SK-N-SH treated with all-trans-retinoic acid at 6 μM for 48 hours (cell line): ENCODE measurements at regions not wholly inside any gene's neighbourhood (a gene's known extent, or its start where the extent isn't known, plus 50 kb on each side); places are given as distances from the start of the nearest gene placed in this dataset.
"Not testable (repeated sequence)": the region's sequence is repeated elsewhere in the genome, so short reads cannot be mapped to it uniquely, and the experiment has no call there.

Source experiments
- CSDC2 ChIP-seq: fragments of 250-450 bp; sonication (Bioruptor Pico); IDR thresholded peaks from 2 replicates; pipeline ENCODE4 v1.5.0; 2020; ENCODE audit warnings: mild to moderate bottlenecking, moderate library complexity
- ISL1 ChIP-seq: fragments of 250-450 bp; sonication (Bioruptor Pico); IDR thresholded peaks from 2 replicates; pipeline ENCODE4 v2.1.2; 2022; ENCODE audit warnings: mild to moderate bottlenecking, moderate library complexity
- OSR1 ChIP-seq: fragments of 250-450 bp; sonication (Bioruptor Pico); IDR thresholded peaks from 2 replicates; pipeline ENCODE4 v1.8.0; 2022; ENCODE audit warnings: moderate library complexity, mild to moderate bottlenecking, inconsistent platforms
- RARB ChIP-seq: fragments of 250-450 bp; sonication (Bioruptor Pico); IDR thresholded peaks from 2 replicates; pipeline ENCODE4 v1.8.0; 2021; ENCODE audit warnings: mild to moderate bottlenecking, moderate library complexity
- SNAI2 ChIP-seq: fragments of 250-450 bp; sonication (Bioruptor Pico); IDR thresholded peaks from 2 replicates; pipeline ENCODE4 v1.5.0; 2020; ENCODE audit warnings: mild to moderate bottlenecking, moderate library complexity
- TCF4 ChIP-seq: fragments of 250-450 bp; sonication (Bioruptor Pico); IDR thresholded peaks from 2 replicates; pipeline ENCODE4 v1.8.0; 2021; ENCODE audit warnings: mild to moderate bottlenecking, moderate library complexity, borderline replicate concordance
- ZFP3 ChIP-seq: fragments of 250-450 bp; sonication (Bioruptor Pico); IDR thresholded peaks from 2 replicates; pipeline ENCODE4 v1.5.0; 2020; ENCODE audit warnings: mild to moderate bottlenecking, moderate library complexity
- ZFP30 ChIP-seq: fragments of 450-650 bp; formaldehyde crosslinking; IDR thresholded peaks from 2 replicates; pipeline ENCODE4 v1.5.0; 2022; ENCODE audit warnings: mild to moderate bottlenecking, moderate library complexity
- TF ChIP-seq, protein P1 (sequence below): fragments of 250-450 bp; sonication (Bioruptor Pico); IDR thresholded peaks from 2 replicates; pipeline ENCODE4 v1.8.0; 2020; ENCODE audit warnings: mild to moderate bottlenecking, moderate library complexity, borderline replicate concordance
- TF ChIP-seq, protein P2 (sequence below): fragments of 250-450 bp; sonication (Bioruptor Pico); IDR thresholded peaks from 2 replicates; pipeline ENCODE4 v1.5.1; 2020; ENCODE audit warnings: low read depth, mild to moderate bottlenecking, moderate library complexity
- TF ChIP-seq, protein P3 (sequence below): fragments of 250-450 bp; sonication (Bioruptor Pico); IDR thresholded peaks from 2 replicates; pipeline ENCODE4 v1.5.1; 2021; ENCODE audit warnings: mild to moderate bottlenecking, moderate library complexity
- TF ChIP-seq, protein P4 (sequence below): fragments of 250-450 bp; sonication (Bioruptor Pico); IDR thresholded peaks from 2 replicates; pipeline ENCODE4 v1.5.0; 2020; ENCODE audit warnings: mild to moderate bottlenecking, moderate library complexity

DNA sequence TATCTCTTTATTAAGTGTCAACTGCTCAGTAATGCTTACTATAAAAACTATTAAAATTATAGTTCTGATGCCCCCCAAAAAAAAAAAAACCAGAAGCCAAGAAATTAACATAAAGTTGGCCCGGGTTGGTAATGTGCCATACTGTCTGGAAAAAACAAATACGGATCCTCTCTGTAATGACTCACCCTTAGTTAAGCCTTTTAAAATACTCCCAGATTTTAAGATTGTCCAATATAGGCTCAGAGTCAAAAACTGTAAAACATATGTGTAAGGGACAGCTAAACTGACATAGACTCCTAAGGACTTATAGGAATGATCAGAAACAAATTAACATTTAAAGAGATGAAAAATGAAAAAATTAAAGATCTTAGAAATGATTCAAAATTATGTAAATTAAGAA is 481.1 kb downstream of the FRK start:
- TF ChIP-seq, protein P1, sequence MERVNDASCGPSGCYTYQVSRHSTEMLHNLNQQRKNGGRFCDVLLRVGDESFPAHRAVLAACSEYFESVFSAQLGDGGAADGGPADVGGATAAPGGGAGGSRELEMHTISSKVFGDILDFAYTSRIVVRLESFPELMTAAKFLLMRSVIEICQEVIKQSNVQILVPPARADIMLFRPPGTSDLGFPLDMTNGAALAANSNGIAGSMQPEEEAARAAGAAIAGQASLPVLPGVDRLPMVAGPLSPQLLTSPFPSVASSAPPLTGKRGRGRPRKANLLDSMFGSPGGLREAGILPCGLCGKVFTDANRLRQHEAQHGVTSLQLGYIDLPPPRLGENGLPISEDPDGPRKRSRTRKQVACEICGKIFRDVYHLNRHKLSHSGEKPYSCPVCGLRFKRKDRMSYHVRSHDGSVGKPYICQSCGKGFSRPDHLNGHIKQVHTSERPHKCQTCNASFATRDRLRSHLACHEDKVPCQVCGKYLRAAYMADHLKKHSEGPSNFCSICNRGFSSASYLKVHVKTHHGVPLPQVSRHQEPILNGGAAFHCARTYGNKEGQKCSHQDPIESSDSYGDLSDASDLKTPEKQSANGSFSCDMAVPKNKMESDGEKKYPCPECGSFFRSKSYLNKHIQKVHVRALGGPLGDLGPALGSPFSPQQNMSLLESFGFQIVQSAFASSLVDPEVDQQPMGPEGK = not testable (repeated sequence)
- TF ChIP-seq, protein P2, sequence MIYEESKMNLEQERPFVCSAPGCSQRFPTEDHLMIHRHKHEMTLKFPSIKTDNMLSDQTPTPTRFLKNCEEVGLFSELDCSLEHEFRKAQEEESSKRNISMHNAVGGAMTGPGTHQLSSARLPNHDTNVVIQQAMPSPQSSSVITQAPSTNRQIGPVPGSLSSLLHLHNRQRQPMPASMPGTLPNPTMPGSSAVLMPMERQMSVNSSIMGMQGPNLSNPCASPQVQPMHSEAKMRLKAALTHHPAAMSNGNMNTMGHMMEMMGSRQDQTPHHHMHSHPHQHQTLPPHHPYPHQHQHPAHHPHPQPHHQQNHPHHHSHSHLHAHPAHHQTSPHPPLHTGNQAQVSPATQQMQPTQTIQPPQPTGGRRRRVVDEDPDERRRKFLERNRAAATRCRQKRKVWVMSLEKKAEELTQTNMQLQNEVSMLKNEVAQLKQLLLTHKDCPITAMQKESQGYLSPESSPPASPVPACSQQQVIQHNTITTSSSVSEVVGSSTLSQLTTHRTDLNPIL (CRISPR knock-in tag) = not testable (repeated sequence)
- TF ChIP-seq ZFP3 (CRISPR knock-in tag); ISL1; CSDC2 (CRISPR knock-in tag); ZFP30 (CRISPR knock-in tag); TCF4; RARB (CRISPR knock-in tag); OSR1 (CRISPR knock-in tag); SNAI2 (CRISPR knock-in tag): not testable (repeated sequence)
- TF ChIP-seq, protein P3, sequence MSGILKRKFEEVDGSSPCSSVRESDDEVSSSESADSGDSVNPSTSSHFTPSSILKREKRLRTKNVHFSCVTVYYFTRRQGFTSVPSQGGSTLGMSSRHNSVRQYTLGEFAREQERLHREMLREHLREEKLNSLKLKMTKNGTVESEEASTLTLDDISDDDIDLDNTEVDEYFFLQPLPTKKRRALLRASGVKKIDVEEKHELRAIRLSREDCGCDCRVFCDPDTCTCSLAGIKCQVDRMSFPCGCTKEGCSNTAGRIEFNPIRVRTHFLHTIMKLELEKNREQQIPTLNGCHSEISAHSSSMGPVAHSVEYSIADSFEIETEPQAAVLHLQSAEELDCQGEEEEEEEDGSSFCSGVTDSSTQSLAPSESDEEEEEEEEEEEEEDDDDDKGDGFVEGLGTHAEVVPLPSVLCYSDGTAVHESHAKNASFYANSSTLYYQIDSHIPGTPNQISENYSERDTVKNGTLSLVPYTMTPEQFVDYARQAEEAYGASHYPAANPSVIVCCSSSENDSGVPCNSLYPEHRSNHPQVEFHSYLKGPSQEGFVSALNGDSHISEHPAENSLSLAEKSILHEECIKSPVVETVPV (CRISPR knock-in tag) = not testable (repeated sequence)
- TF ChIP-seq, protein P4, sequence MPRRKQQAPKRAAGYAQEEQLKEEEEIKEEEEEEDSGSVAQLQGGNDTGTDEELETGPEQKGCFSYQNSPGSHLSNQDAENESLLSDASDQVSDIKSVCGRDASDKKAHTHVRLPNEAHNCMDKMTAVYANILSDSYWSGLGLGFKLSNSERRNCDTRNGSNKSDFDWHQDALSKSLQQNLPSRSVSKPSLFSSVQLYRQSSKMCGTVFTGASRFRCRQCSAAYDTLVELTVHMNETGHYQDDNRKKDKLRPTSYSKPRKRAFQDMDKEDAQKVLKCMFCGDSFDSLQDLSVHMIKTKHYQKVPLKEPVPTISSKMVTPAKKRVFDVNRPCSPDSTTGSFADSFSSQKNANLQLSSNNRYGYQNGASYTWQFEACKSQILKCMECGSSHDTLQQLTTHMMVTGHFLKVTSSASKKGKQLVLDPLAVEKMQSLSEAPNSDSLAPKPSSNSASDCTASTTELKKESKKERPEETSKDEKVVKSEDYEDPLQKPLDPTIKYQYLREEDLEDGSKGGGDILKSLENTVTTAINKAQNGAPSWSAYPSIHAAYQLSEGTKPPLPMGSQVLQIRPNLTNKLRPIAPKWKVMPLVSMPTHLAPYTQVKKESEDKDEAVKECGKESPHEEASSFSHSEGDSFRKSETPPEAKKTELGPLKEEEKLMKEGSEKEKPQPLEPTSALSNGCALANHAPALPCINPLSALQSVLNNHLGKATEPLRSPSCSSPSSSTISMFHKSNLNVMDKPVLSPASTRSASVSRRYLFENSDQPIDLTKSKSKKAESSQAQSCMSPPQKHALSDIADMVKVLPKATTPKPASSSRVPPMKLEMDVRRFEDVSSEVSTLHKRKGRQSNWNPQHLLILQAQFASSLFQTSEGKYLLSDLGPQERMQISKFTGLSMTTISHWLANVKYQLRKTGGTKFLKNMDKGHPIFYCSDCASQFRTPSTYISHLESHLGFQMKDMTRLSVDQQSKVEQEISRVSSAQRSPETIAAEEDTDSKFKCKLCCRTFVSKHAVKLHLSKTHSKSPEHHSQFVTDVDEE (CRISPR knock-in tag) = not testable (repeated sequence)
